HG02588 (cell line): ENCODE measurements at regions not wholly inside any gene's neighbourhood (a gene's known extent, or its start where the extent isn't known, plus 50 kb on each side); places are given as distances from the start of the nearest gene placed in this dataset.

Experiments
- ATAC-seq: cut with Tn5 transposase; IDR thresholded peaks from one replicate; pipeline ENCODE4 v1.9.1; 2021; ENCODE audit warnings: mild to moderate bottlenecking, moderate library complexity; ENCODE audit not compliant: unreplicated experiment

DNA sequence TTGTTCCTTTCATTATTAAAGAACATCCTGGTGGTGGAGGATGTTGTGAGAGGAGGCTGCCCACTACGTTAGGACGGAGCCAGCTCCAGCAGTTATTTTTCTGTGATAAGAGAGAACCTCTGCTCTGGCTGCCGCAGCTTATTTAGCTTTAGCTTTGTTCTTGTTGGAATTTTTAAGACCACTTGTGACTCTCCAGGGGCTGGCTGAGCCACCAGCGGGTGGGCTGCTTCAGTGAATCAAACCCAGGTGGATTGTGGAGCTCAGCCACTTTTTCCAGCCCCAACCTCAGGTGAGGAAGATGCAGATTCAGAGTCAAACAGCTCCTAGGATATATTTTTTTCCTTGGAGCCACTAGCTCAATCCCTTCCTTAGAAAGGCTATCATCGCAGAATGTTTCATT lies 83.1 kb upstream of the CTTNBP2NL start:
- no peak for ATAC-seq

DNA sequence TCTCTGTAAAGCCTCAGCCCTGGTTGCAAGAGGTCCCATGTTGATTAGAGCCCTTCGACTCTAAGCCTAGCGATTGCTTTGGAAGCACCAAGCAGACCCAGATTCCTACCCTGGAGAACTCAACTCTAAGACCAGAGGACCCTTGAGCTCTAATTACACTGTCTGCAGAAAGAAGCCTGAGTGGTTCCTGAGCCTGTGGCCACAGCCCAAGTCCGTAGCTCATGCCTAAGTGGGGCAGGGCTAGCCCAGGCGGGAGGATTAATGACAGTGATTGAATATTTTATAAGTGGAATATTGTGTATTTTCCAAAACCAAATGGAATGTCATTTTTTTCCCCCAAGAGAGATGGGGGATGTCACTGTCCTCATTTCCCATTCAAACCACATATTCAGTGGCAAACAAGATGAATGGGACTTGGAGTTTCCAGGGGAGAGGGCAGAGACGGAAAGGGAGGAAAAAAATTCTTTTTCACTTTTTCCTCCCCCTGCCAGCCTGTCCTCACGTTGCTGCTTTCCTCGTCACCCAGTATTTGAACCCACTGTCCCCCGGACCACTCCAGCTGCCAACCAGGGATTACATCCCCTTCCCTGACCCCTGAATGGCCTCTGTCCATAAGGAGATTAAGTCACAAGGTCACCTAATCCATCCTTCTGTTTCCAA lies 79.6 kb upstream of the CTTNBP2NL start:
- ATAC-seq, result no peak

DNA sequence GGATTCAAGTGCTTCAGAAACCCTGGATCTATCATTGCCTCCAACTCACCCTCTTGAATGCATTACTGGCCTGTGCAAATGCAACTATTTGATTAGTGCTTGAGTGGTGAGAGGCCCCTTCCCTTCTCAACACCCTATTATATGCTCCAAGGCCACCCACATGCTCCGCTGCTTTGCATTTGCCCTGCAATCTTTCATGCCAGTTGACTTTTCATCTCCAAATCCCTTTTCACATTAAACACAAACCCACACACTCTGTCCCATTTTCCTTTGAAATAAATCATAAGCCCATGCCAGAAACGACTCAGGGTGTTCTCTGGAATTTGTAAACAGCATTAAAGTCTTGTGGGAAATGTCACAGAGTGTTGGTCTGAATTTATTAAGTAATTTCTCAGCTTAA lies 78.9 kb upstream of the CTTNBP2NL start:
- ATAC-seq, result no peak

DNA sequence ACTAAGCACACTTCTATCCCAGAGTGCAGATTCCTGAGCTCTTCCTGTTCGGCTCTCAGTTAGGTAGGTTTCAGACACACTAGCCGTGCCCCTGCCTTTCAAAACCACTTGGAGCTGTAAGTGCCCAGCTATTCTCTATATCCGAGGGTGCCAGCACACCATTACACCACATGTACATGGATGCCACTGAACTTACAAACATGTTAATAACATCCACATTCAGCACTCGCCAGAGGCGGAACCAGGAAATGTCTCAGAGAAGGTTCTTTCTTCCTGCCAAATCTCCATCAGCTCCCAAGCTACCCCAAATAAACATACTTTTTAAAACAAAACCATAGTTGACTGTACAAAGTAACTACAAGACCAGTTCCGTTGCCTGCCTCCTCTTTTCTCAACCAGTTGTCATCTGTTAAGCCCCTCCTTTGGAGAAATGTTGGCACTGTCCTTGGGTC lies 78.4 kb upstream of the CTTNBP2NL start:
- no peak for ATAC-seq

DNA sequence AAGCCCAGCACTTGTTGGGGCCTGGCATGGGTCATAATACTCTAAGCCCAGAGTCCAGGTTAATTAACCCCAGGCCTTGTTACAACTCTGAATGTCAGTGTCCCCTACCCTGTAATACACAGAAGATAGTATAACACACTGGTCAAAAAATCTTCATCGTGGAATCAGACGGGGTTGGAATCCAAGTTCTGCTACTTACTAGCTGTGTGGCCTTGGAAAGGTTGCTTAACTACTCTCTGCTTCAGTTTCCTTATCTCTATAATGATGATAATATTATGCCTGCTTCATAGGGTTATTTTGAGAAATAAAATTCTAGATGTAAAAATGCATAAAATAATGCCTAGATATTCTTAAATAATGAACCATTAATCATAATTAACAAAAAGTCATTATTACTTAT lies 77.8 kb upstream of the CTTNBP2NL start:
- ATAC-seq, result no peak

DNA sequence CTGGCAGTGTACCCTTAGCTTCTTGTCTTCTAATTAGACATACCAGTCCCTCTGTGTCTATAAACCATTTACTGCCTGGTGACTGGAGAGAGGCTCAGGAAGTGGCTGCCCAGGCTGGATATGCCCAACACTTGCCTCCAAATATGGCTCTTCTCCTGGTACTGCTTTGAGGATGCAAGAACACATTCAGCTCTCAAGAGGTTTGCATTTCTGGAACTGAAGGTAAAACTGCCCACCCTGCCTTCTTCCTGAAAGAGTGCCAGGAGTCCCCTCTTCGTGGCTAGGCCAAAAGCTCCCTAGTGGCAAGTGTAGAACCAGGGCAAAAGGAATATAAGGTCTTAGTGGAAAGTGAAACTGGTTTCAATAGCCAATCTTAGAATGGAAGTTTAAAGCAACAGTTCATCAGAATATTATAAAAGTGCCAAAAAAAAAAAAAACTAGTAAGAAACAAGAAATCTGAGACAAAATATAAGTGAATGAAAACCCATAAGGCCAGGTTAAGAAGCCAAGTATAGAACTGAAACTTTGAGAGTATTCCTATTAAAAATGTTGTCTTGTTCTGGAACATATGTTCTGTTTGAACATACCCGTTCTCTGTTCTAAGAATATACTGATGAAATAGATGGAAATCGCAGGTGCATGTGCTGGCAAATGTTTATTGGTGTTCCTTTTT lies 77.2 kb upstream of the CTTNBP2NL start:
- ATAC-seq, result no peak

DNA sequence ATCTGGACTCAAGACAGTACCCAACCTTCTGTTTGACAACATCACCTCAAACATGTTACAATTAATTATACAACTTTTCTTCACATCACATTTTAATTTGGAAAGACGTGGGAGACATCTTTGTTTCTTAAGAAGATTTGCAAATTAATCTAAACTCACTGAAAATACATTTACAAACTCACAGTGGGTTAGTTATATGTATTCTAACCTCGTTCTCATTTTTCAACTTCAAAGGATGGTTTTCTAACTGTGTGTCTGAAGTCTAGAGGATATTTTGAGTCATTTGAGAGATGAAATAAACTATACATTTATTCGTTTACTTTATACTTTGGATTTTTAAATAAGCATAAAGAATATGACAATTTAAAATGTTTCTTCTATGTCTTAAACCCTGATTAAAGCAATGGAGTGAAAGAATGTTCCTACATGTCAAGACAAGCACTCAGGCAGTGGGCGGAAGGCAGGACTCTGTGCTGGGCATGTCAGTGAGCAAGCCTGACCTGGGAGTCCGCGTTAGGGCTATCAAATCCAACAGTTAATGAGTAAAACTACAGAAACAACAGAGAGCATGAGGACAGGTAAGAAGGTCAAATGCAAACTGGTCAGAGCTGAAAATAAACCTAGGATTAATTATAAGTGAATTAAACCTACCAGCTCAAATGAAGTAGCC lies 76.5 kb upstream of the CTTNBP2NL start:
- no peak for ATAC-seq

DNA sequence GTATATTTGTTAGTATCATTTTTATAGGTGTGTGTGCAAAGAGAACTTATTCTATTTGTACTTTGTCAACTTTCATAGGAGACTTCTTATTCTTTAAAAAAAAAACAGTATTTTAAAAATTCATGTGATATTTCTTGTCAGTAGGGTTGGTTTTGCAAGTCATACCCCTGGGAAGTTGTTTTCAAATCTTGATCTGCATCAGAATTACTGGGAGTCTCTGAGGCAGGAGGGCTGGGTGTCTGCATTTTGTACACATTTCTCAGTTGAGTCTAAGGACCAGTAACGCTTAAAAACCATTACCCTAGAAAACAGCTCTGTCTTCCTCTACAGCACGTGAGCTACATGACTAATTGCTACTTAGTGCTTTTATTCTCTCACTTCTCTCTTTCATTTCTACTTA lies 76.0 kb upstream of the CTTNBP2NL start:
- no peak for ATAC-seq

DNA sequence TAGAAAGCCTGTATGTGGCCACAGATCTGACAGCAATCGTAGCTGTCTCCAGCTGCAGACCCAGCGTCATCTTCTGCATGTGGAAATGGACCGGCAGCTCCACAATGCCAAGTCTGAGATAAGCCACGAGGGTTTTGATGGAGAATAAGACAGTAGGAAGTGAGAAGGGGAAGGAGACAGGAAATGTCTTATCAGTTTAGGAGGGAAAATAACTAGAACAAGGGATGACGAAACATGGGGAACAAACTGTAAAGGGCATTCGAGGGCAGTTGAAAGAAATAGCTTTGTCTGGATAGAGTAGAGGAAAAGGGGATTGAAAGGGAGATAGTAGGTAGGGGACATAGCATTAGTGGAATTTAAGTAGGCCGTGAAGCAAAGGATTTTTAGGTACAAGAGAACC lies 74.0 kb upstream of the CTTNBP2NL start:
- ATAC-seq, result no peak

DNA sequence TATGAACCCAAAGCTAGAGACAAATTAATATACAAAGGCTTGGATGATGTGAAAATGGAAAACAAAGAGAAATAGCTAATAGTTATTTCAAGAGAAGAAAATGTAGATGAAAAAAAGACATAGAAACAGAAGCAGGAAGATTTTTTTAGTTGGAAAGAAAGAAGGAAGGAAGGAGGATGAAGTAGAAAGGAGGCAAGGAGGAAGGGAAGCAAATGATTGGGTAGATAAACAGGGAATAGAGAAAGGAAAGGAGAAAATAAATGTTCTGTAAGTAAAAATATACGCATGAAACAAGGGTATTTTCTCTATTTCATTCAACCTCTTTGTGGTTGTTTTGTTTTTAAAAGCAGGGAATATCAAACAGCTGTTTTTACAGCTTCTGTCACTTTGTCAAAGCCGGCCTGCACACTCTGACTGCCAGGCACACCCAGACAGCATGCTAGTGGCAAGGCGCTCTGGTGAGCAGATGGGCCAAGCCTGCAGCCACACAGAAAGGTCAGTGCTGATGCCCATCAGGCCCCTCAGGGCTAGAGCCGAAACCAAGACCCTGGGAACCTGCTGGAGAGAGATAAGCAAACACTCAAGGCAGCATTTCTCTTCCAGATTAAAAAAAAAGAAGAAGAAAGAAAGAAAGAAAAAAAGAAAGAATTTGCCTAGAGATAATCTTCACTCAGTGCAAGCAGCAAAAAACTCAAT lies 72.9 kb upstream of the CTTNBP2NL start:
- ATAC-seq, result no peak

DNA sequence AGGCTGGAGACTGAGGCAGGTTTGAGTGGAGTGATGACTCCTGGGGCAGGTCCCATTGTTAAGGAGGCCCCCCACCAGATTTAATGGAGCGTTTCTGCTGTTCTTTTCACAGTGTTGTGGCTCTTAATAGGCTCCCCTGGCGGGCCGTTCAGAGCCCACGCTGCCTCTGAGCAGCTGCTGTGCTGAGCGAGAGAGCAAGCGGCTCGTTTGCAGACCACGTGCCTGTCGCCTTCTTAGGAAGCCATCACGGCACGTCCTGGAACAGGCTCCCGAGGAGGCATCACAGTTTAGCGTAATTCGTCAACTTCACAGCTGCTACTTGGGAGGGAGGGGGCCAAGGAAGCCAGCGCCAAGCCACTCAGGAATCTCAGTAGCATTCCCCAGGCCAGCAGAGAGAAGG lies 70.5 kb upstream of the CTTNBP2NL start:
- no peak for ATAC-seq

DNA sequence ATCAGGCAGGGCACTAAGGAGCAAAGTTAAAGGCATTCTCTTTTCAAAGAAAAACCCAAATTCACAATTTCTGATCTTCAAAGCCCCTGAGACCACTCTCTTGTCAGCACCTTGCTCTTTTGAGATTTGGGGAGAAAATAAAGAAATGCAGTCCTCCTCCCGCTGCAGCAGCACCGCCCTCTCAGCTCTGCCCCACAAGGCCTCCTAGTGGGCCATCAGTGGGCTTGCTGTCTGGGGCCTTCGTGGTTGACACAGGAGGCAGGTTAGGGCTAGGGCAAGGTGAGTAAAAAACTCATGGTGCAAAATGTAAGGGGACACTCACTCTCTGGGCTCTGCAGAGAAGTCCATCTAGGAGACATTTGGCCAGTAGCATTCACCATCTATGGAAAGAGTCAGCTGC lies 67.4 kb upstream of the CTTNBP2NL start:
- ATAC-seq, result no peak

DNA sequence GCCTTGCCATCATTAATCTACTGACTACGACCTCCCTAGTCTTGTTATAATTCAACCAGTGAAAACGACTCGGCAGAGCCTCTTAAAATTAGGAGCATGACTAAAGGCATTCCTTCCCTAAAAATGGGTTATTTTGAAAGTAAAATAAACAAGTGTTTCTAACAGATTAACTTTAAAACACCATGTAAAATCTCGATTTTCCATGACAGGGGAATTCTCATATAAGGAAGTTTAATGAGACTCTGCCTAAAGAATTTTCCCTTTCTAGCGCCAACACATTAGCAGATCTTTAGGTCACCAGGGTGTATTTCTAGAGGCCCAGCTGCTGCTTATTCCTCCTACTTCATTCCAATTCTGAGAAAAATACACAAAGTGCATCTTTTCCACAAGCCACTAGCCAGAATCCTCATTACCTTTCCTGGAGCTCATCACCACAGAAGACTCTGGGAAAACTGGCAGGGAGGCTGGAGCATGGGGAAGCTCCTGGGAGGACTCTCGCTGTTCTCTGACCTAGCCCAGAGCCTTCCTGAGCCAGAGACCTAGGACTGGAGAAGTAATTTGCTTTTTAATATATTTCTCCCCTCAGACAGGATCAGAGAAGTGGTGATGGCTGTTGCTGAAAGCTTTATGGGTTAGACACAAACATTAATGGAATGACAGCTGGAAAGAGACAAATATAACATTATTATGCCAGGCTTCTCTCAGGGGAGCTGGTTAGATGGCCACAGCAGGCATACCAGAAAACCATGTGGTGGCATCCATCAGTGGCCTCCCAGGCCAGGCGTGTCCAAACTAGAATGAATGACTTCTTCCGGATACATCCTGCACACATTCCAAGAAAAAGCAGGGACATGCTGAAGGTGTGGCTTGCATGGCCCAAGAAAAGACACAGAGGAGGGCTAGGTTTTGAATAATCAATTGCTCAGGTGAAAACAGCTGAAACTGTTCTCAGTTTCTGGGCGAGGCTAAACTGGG lies 63.6 kb upstream of the CTTNBP2NL start:
- no peak for ATAC-seq

DNA sequence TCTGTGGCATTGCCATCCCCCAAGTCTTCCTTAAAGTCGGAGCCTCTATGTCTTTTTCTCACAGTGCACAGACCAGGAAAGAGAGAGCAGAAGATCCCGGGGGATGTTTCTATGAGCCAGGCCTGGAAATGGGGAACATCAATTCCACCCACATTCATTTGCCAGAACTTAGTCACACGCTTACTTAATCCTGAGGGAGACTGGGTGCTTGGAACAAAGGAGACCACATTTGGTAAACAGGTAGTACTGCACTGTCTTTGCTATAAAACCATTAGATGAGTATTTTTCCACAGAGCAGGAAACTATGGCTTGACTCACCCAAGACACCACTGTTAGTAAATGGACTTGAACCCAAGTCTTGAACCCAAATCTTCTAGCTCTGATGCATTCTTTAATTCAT lies 60.7 kb upstream of the CTTNBP2NL start:
- ATAC-seq, result no peak

DNA sequence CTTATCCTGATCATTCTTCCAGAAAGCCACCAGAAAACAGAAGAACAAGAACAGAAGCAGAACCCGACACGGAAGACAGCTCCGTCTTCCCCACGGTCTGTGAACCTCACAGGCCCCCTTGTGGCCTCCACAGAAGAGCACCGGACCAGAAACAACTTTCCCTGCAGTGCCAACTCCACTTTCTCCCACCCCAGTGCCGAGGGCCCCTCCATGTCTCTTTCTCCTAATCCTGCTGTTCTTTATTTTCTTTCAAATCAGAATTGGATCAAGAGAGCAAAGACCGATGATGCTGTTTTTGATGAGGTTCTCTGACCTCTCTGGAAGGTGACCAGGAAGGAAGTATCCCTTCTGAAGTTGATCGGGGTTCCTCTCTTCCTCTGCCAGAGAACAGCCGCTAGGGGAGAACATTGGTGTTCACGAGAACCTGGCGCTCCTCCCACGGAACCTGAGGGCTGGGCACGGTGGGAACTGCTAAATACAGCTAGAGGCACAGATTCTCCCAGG lies 58.9 kb upstream of the CTTNBP2NL start:
- no peak for ATAC-seq

DNA sequence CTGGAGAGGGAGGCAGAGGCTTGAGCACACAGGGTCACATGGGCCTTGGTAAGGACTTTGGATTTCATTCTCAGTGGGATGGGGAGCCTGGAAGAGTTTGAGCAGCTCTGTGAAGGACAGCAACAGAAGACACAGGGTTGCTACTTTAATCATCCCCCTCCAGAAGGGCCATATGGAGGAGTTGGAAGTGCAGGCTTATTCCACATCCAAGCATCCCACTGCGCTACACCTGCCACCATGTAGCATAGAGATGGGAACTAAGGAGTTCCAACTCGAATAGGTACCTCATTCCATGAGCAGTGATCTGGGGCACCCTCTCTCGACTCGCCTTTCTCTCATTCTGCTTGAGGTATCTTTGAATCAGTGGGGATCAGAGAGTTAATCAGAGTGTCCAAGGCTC lies 54.0 kb upstream of the CTTNBP2NL start:
- ATAC-seq, result no peak

DNA sequence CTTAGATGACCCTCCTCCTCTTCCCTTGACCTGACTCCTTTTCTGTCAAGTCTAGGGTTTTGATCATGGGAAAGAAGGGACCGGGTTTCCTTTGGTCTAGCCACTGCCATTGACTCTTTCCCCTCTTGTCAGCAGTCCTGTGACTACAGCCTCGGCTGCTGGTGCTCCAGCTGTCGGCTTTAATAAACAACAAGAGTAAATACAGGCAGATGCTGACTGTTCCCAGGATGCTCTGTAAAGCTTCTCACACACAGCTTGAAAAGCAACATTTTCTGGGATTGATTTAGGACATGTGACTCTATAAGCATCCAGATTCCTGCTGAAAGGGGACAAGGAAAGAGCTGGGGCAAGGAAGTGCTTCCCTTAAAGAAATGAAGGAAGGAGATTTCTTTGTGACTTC lies 53.5 kb upstream of the CTTNBP2NL start:
- no peak for ATAC-seq

DNA sequence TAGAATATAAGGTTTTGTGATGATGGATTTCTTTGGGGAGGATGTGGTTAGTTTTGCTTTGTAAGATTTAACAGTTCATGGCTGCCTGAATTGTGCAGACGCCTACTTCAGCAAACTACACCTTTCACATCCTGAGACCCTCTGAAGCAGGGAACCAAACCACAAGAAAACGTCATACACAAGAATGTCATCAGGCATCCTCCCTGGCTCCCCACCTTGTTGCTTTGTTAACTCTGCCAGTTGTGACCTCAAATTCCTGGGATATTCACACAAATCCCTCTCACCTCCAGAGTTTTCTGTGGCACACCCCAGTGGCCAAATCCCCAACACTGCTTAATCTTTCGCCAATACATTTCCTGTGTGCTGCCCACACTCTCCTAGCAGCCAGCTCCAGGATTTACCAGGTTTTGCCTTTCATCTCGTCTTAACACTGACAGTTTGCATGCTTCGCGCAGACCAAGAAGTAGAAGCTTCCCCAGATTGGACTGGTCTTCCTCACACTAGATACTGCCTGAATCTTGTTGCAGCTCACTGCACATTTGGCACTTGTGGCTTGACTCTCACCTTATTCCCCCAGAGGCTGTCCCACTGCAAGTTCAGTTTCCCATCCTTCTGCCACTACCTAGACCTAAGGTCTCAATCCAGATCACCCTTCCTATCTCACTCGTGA lies 51.1 kb upstream of the CTTNBP2NL start:
- ATAC-seq, result no peak
